ENCODE measurements at regions not wholly inside any gene's neighbourhood (a gene's known extent, or its start where the extent isn't known, plus 50 kb on each side); places are given as distances from the start of the nearest gene placed in this dataset.

DNA sequence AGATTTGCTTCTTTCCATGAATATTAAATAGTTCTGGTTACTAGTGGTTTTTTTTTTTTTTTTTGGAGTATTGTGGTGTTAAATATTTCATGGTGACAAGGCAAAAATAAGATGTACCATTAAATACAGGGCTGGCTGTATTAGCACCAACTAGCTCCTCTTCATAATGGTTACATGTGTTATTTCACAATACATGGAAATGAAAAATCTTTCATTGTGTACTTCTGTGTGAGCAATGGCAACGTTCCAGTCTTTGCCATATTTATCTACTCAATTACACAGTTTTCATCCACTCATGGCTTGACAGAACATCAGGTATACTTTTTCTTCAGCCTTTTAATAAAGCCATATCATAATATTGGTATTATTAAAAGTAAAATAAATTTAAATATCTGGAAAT lies 394.7 kb upstream of the GRM3 start:
- Histone ChIP-seq H3K9me2 (replicated peaks; ENCODE audit: low read depth, low read length) (no peaks in the 10 kb centered on the region), H3K36me3 (ENCODE audit: insufficient read depth, low read length) (no peaks in the 10 kb centered on the region), H3K9ac (ENCODE audit: low read depth, low read length, poor library complexity, severe bottlenecking) (no peak overlapping the region), H3K4me3 (ENCODE audit: low read length, poor library complexity, severe bottlenecking) (no peak overlapping the region), H3K4me2 (ENCODE audit: low read depth, low read length, poor library complexity, severe bottlenecking) (no peak overlapping the region), H3F3A (ENCODE audit: low read depth) (no peaks in the 10 kb centered on the region), H2AFZ (ENCODE audit: low read length) (no peak overlapping the region), H3K4me1 (ENCODE audit: insufficient read depth, low read length, poor library complexity, severe bottlenecking) (no peaks in the 10 kb centered on the region), H4K20me1 (ENCODE audit: insufficient read depth, low read length, poor library complexity, severe bottlenecking) (no peaks in the 10 kb centered on the region), H3K79me2 (ENCODE audit: insufficient read depth, low read length) (no peaks in the 10 kb centered on the region), H3K9me3 (ENCODE audit: insufficient read depth, low read depth, low read length) (no peaks in the 10 kb centered on the region), H3K27me3 (ENCODE audit: insufficient read depth, low read length, poor library complexity, severe bottlenecking) (no peaks in the 10 kb centered on the region)
- TF ChIP-seq, protein P1, sequence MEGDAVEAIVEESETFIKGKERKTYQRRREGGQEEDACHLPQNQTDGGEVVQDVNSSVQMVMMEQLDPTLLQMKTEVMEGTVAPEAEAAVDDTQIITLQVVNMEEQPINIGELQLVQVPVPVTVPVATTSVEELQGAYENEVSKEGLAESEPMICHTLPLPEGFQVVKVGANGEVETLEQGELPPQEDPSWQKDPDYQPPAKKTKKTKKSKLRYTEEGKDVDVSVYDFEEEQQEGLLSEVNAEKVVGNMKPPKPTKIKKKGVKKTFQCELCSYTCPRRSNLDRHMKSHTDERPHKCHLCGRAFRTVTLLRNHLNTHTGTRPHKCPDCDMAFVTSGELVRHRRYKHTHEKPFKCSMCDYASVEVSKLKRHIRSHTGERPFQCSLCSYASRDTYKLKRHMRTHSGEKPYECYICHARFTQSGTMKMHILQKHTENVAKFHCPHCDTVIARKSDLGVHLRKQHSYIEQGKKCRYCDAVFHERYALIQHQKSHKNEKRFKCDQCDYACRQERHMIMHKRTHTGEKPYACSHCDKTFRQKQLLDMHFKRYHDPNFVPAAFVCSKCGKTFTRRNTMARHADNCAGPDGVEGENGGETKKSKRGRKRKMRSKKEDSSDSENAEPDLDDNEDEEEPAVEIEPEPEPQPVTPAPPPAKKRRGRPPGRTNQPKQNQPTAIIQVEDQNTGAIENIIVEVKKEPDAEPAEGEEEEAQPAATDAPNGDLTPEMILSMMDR (conservative IDR thresholded peaks at IDR 0.05; ENCODE audit: low read length) = no peak
- TF ChIP-seq EZH2phosphoT487 (IDR thresholded peaks at IDR 0.05; ENCODE audit: borderline replicate concordance) = no peak

DNA sequence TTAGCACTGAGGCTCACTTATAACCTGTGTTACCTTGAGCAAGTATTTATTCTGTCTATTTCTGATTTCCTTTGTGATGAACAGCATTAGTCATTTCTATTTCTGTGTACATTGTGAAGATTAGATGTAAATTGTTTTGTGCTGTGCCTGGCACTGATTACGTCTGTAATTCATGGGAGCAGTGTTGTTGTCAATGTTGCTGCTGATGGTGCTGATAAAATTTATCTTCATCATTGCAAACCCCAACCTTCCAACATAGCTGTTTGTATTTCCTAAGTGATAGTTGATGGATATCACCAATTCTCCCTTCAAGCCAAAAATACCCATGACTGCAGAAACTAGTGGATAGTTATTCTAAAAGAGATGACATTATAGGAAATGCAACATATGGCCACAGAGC lies 400.5 kb upstream of the GRM3 start:
- Histone ChIP-seq H3K4me1 (ENCODE audit: insufficient read depth, low read length, poor library complexity, severe bottlenecking) (no peaks in the 10 kb centered on the region), H3F3A (ENCODE audit: low read depth) (no peaks in the 10 kb centered on the region), H3K36me3 (ENCODE audit: insufficient read depth, low read length) (no peaks in the 10 kb centered on the region), H3K27me3 (ENCODE audit: insufficient read depth, low read length, poor library complexity, severe bottlenecking) (no peaks in the 10 kb centered on the region), H4K20me1 (ENCODE audit: insufficient read depth, low read length, poor library complexity, severe bottlenecking) (no peaks in the 10 kb centered on the region), H3K4me2 (ENCODE audit: low read depth, low read length, poor library complexity, severe bottlenecking) (no peak overlapping the region), H3K9me2 (replicated peaks; ENCODE audit: low read depth, low read length) (no peaks in the 10 kb centered on the region), H3K9me3 (ENCODE audit: insufficient read depth, low read depth, low read length) (no peaks in the 10 kb centered on the region), H3K79me2 (ENCODE audit: insufficient read depth, low read length) (no peaks in the 10 kb centered on the region), H2AFZ (ENCODE audit: low read length) (no peak overlapping the region), H3K9ac (ENCODE audit: low read depth, low read length, poor library complexity, severe bottlenecking) (no peak overlapping the region), H3K4me3 (ENCODE audit: low read length, poor library complexity, severe bottlenecking) (no peak overlapping the region)
- TF ChIP-seq, protein P1 (conservative IDR thresholded peaks at IDR 0.05; ENCODE audit: low read length) = no peak
- no peak for TF ChIP-seq EZH2phosphoT487 (IDR thresholded peaks at IDR 0.05; ENCODE audit: borderline replicate concordance)

DNA sequence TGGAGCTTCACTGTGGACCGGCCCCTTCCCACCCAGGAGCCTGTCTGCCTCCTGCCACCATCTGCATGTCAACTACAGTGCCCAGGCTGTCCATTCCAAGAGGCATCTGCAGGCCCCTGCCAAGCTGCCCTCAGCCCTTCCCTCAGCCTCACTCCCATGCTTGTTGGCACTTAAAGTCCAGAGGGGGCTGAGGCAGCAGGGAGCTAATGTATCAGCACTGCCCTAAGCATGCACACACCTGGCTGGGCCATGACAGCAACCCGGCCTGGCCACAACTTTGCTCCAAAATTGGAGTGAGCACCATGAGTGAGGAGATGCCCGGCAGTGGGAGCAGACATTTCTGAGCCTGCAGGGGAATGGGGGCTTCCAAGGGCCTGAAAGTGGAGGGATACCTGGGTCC lies 417.5 kb upstream of the GRM3 start:
- Histone ChIP-seq H3K4me3 (ENCODE audit: low read length, poor library complexity, severe bottlenecking) (no peak overlapping the region), H3K27me3 (ENCODE audit: insufficient read depth, low read length, poor library complexity, severe bottlenecking) (no peaks in the 10 kb centered on the region), H3K9me3 (ENCODE audit: insufficient read depth, low read depth, low read length) (peaks cover 8% of the 10 kb centered on the region; the same call in 1 of the 2 replicates), H3K36me3 (ENCODE audit: insufficient read depth, low read length) (no peaks in the 10 kb centered on the region), H3K9ac (ENCODE audit: low read depth, low read length, poor library complexity, severe bottlenecking) (no peak overlapping the region), H3K79me2 (ENCODE audit: insufficient read depth, low read length) (no peaks in the 10 kb centered on the region), H3K4me2 (ENCODE audit: low read depth, low read length, poor library complexity, severe bottlenecking) (no peak overlapping the region), H3K9me2 (replicated peaks; ENCODE audit: low read depth, low read length) (no peaks in the 10 kb centered on the region), H3K4me1 (ENCODE audit: insufficient read depth, low read length, poor library complexity, severe bottlenecking) (no peaks in the 10 kb centered on the region), H3F3A (ENCODE audit: low read depth) (no peaks in the 10 kb centered on the region), H2AFZ (ENCODE audit: low read length) (no peak overlapping the region), H4K20me1 (ENCODE audit: insufficient read depth, low read length, poor library complexity, severe bottlenecking) (no peaks in the 10 kb centered on the region)
- TF ChIP-seq, protein P1 (conservative IDR thresholded peaks at IDR 0.05; ENCODE audit: low read length) = no peak
- TF ChIP-seq EZH2phosphoT487 (IDR thresholded peaks at IDR 0.05; ENCODE audit: borderline replicate concordance) = no peak

Data from Loucy (cell line).